Neural cell (in vitro differentiated cells): ENCODE measurements at regions not wholly inside any gene's neighbourhood (a gene's known extent, or its start where the extent isn't known, plus 50 kb on each side); places are given as distances from the start of the nearest gene placed in this dataset.

ENCODE experiments used
- H2AFZ ChIP-seq: fragments of 200-600, 300-800 bp; sonication (generic), shearing (Covaris generic); 2 replicates; pipeline ENCODE4 v1.6.0; 2014; ENCODE audit warnings: low read depth, mild to moderate bottlenecking, antibody characterized with exemption, low read length, moderate library complexity
- H3F3A ChIP-seq: fragments of 200-600 bp; shearing (Covaris generic); 2 replicates; pipeline ENCODE4 v1.6.1; 2016; ENCODE audit warnings: mild to moderate bottlenecking, moderate library complexity, mixed read lengths, antibody characterized with exemption, low read length; ENCODE audit not compliant: insufficient read depth, poor library complexity, severe bottlenecking
- H3K27ac ChIP-seq: fragments of 200-600, 300-800 bp; sonication (generic), shearing (Covaris generic); 2 replicates; pipeline ENCODE4 v1.5.1; 2014; ENCODE audit warnings: mild to moderate bottlenecking, low read length, moderate library complexity
- H3K27me3 ChIP-seq: fragments of 300-800, 200-600 bp; sonication (generic), shearing (Covaris generic); 2 replicates; pipeline ENCODE4 v1.6.0; 2014; ENCODE audit warnings: mild to moderate bottlenecking, low read depth, low read length, moderate library complexity; ENCODE audit not compliant: insufficient read depth
- H3K36me3 ChIP-seq: fragments of 300-800, 200-600 bp; sonication (generic), shearing (Covaris generic); 2 replicates; pipeline ENCODE4 v1.5.1; 2014; ENCODE audit warnings: mild to moderate bottlenecking, antibody characterized with exemption, low read length, moderate library complexity; ENCODE audit not compliant: insufficient read depth
- H3K4me2 ChIP-seq: fragments of 300-800, 200-600 bp; sonication (generic), shearing (Covaris generic); 2 replicates; pipeline ENCODE4 v1.6.0; 2014; ENCODE audit warnings: mild to moderate bottlenecking, low read length
- H3K4me3 ChIP-seq: fragments of 300-800, 200-600 bp; sonication (generic), shearing (Covaris generic); 2 replicates; pipeline ENCODE4 v1.5.1; 2014; ENCODE audit warnings: mild to moderate bottlenecking, low read length, moderate library complexity
- H3K79me2 ChIP-seq: fragments of 200-600 bp; shearing (Covaris generic); replicated peaks from 2 replicates; pipeline ENCODE4 v1.6.0; 2014; ENCODE audit warnings: mild to moderate bottlenecking, low read length, moderate library complexity; ENCODE audit not compliant: insufficient read depth
- H3K9ac ChIP-seq: fragments of 300-800, 200-600 bp; sonication (generic), shearing (Covaris generic); 2 replicates; pipeline ENCODE4 v1.6.1; 2016; ENCODE audit warnings: mild to moderate bottlenecking, low read length, mixed read lengths
- H3K9me2 ChIP-seq: fragments of 200-600 bp; shearing (Covaris generic); 2 replicates; pipeline ENCODE4 v1.6.1; 2016; ENCODE audit warnings: mild to moderate bottlenecking, low read length, mixed read lengths; ENCODE audit not compliant: insufficient read depth
- H3K9me3 ChIP-seq: fragments of 200-600, 300-800 bp; sonication (generic), shearing (Covaris generic); 2 replicates; pipeline ENCODE4 v1.6.1; 2016; ENCODE audit warnings: mild to moderate bottlenecking, mixed run types, low read length, moderate library complexity, mixed read lengths
- H4K20me1 ChIP-seq: fragments of 200-600 bp; shearing (Covaris generic); 2 replicates; pipeline ENCODE4 v1.6.1; 2016; ENCODE audit warnings: mild to moderate bottlenecking, mixed run types; ENCODE audit not compliant: insufficient read depth
- CTCF ChIP-seq: fragments of 450-650 bp; IDR thresholded peaks from 2 replicates; pipeline ENCODE4 v1.5.1; 2014; ENCODE audit warnings: antibody characterized with exemption, mild to moderate bottlenecking, moderate library complexity; ENCODE audit not compliant: poor library complexity, severe bottlenecking
- EP300 ChIP-seq: fragments of 450-650 bp; conservative IDR thresholded peaks from 2 replicates; pipeline ENCODE4 v1.6.1; 2014; ENCODE audit warnings: antibody characterized with exemption, mild to moderate bottlenecking, moderate library complexity; ENCODE audit not compliant: poor library complexity, severe bottlenecking
- EZH2 ChIP-seq: fragments of 200-600, 300-800 bp; shearing (Covaris generic), sonication (generic); IDR thresholded peaks from 2 replicates; pipeline ENCODE4 v1.6.1; 2014; ENCODE audit warnings: antibody characterized with exemption, low read length, borderline replicate concordance, mild to moderate bottlenecking; ENCODE audit not compliant: insufficient read depth, poor library complexity, severe bottlenecking
- MXI1 ChIP-seq: fragments of 450-650 bp; conservative IDR thresholded peaks from 2 replicates; pipeline ENCODE4 v1.6.1; 2014; ENCODE audit warnings: antibody characterized with exemption, mild to moderate bottlenecking; ENCODE audit not compliant: poor library complexity, severe bottlenecking
- POLR2AphosphoS5 ChIP-seq: IDR thresholded peaks from 2 replicates; pipeline ENCODE4 v1.6.1; 2012
- RAD21 ChIP-seq: fragments of 450-650 bp; conservative IDR thresholded peaks from 2 replicates; pipeline ENCODE4 v1.6.1; 2014; ENCODE audit warnings: antibody characterized with exemption, mild to moderate bottlenecking, moderate library complexity
- REST ChIP-seq: IDR thresholded peaks from 2 replicates; pipeline ENCODE4 v1.6.1; 2012; ENCODE audit warnings: borderline replicate concordance
- SMC3 ChIP-seq: fragments of 450-650 bp; conservative IDR thresholded peaks from 2 replicates; pipeline ENCODE4 v1.6.1; 2014; ENCODE audit warnings: antibody characterized with exemption, mild to moderate bottlenecking, moderate library complexity; ENCODE audit not compliant: poor library complexity
- TAF1 ChIP-seq: IDR thresholded peaks from 2 replicates; pipeline ENCODE4 v1.6.1; 2012; ENCODE audit warnings: low read depth

GRCh38 chr17:72588961-72589360 lies 468.1 kb downstream of the SOX9 start:
- no peak overlapping the region for H2AFZ ChIP-seq
- H3K9me2 ChIP-seq: no peaks in the 10 kb centered on the region
- no peak overlapping the region for H3K4me3 ChIP-seq
- H3K79me2 ChIP-seq: no peaks in the 10 kb centered on the region
- no peak overlapping the region for H3K27ac ChIP-seq
- no peaks in the 10 kb centered on the region for H3F3A ChIP-seq
- no peaks in the 10 kb centered on the region for H3K36me3 ChIP-seq
- H3K9ac ChIP-seq: no peak overlapping the region
- no peak for TF ChIP-seq REST
- TF ChIP-seq POLR2AphosphoS5: no peak
- TF ChIP-seq MXI1: no peak
- no peak for TF ChIP-seq EZH2
- no peak for TF ChIP-seq SMC3
- TF ChIP-seq RAD21: no peak
- TF ChIP-seq TAF1: no peak
- no peak for TF ChIP-seq CTCF
- H3K4me2 ChIP-seq: no peak overlapping the region
- H3K27me3 ChIP-seq: peaks cover 11% of the 10 kb centered on the region
- H4K20me1 ChIP-seq: no peaks in the 10 kb centered on the region
- H3K9me3 ChIP-seq: no peaks in the 10 kb centered on the region

- H3K27ac ChIP-seq: no peak overlapping the region
- no peaks in the 10 kb centered on the region for H3K79me2 ChIP-seq
- no peaks in the 10 kb centered on the region for H4K20me1 ChIP-seq
- no peak overlapping the region for H2AFZ ChIP-seq
- H3K4me2 ChIP-seq: no peak overlapping the region
- peak overlapping the region; percentile 97 for H3K4me3 ChIP-seq
- H3K9me3 ChIP-seq: no peaks in the 10 kb centered on the region
- H3K9me2 ChIP-seq: no peaks in the 10 kb centered on the region
- TF ChIP-seq SMC3 (no peak), REST (no peak), EP300 (no peak), POLR2AphosphoS5 (no peak), CTCF (no peak), RAD21 (no peak), EZH2 (no peak), MXI1 (no peak), TAF1 (no peak)
- H3K27me3 ChIP-seq: peaks cover 11% of the 10 kb centered on the region
- H3F3A ChIP-seq: no peaks in the 10 kb centered on the region
- no peaks in the 10 kb centered on the region for H3K36me3 ChIP-seq
- no peak overlapping the region for H3K9ac ChIP-seq
Observed at GRCh38 chr17:72590382-72590781, 469.6 kb downstream of the SOX9 start.
